HG03039 (cell line): ENCODE measurements at regions not wholly inside any gene's neighbourhood (a gene's known extent, or its start where the extent isn't known, plus 50 kb on each side); places are given as distances from the start of the nearest gene placed in this dataset.

Experiments used
- ATAC-seq: cut with Tn5 transposase; IDR thresholded peaks from one replicate; pipeline ENCODE4 v1.9.1; 2021; ENCODE audit warnings: mild to moderate bottlenecking, moderate library complexity; ENCODE audit not compliant: unreplicated experiment

GRCh38 chr2:126359494-126359893 is 296.5 kb upstream of the GYPC start:
- ATAC-seq, result peak; percentile 86

DNA sequence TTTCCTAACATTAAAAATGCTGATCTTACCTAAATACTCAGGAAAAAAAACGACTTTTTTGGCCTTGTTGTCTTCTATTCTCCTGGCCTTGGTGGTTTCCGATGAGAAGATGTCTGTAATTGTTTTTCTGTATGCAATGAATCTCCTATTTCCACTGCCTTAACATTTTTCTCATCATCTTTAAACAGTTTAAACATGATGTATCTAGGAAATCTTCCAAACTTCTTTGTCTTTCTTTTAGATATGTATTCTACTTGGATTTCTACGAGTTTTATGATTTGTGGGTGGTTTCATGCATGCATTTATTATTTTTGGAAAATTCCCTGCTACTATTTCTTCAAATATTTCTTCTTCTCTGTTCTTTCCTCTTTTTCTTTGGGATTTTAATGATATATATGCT is 288.6 kb upstream of the GYPC start:
- ATAC-seq, result no peak

- no peak for ATAC-seq
Measured at GRCh38 chr2:126368758-126369157, 287.2 kb upstream of the GYPC start.

- ATAC-seq, result no peak
Measured at GRCh38 chr2:126370201-126370600, 285.8 kb upstream of the GYPC start.

- no peak for ATAC-seq
Measured at GRCh38 chr2:126372406-126372805, 283.6 kb upstream of the GYPC start.

GRCh38 chr2:126378176-126378575 is 277.8 kb upstream of the GYPC start:
- no peak for ATAC-seq

- ATAC-seq, result no peak
Measured at GRCh38 chr2:126381091-126381490, 274.9 kb upstream of the GYPC start.

DNA sequence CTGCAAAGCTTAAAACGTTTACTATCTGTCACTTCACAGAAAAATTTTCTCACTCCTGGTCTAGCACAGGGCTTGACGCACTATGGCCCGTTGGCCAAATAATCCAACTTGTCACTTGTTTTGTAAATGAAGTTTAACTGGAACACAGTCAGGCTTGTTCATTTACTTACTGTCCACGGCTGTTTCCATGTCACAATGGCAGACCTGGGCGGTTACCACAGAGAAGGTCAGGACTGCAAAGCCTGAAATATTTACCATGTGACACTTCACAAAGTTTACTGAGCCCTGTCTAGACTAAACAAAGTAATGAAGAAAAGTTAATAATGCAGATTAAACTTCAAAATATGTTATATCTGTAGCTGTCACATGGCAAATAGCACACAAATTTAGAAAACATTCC is 273.0 kb upstream of the GYPC start:
- ATAC-seq, result no peak

GRCh38 chr2:126383800-126384199 is 272.2 kb upstream of the GYPC start:
- ATAC-seq, result no peak

DNA sequence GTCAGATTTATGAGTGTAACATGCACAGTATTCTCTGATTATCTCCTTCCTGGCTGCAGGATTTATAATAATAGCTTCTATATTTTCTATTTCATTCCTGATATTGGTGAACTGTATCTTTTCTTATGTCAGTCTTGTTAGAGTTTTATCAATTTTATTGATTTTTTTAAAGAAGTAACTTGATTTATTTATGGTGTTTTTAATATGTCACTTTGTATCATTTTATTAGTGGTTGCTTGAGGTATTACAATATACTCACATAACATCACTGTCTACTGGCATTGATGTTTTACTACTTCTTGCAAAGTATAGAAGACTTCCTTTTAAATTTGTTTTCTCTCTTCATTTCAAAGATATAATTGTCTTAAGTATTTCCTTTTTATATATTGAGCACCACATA is 270.5 kb upstream of the GYPC start:
- no peak for ATAC-seq

DNA sequence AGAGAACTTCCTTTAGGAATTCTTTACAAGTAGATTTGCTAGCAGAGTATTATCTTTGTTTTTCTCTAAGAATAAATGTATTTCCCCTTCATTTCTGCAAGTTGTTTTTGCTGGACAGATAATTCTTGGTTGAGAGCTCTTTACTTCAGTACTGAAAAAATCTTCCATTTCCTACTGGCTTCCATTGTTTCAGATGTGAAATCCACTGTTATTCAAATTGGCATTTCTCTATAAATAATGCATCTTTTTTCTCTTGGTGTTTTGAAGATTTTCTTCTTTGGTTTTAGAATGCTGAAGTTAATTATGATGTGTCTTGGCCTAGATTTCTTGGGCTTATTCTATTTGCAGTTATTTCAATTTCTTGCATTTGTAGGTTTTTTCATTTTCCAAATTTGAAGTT is 270.0 kb upstream of the GYPC start:
- ATAC-seq, result no peak

GRCh38 chr2:126389446-126389845 is 266.5 kb upstream of the GYPC start:
- ATAC-seq, result no peak

DNA sequence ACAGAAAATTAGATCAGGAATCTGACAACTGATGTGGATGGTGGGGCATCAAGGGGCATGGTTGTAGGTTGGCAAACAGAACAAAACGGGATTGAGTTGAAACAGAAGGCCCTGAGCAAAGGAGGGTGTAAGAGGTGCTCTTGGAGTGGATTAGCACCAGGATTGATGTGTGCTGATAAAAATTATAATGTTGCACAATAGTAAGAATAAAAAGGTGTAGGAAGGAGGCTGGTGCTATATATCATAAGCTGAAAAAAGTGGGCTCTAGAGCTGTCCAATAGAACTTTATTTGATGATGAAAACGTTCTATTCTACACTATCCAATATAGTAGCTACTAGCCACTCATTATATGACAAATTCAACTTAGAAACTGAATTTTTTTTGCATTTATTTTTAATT is 263.1 kb upstream of the GYPC start:
- no peak for ATAC-seq

DNA sequence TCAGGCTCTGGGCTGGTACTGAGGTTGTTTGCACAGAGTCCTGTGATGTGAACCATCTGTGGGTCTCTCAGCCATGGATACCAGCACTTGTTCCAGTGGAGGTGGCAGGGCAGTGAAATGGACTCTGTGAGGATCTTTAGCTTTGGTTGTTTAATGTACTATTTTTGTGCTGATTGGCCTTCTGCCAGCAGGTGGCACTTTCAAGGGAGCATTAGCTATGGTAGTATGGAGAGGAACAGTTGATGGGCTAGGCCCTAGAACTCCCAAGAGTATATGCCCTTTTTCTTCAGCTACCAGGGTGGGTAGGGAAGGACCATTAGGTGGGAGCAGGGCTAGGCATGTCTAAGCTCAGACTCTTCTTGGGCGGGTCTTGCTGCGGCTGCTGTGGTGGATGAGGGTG is 257.0 kb upstream of the GYPC start:
- no peak for ATAC-seq

GRCh38 chr2:126403039-126403628 is 252.8 kb upstream of the GYPC start:
- no peak for ATAC-seq

GRCh38 chr2:126406267-126406666 is 249.7 kb upstream of the GYPC start:
- ATAC-seq, result no peak

- no peak for ATAC-seq
Measured at GRCh38 chr2:126408671-126409070, 247.3 kb upstream of the GYPC start.

DNA sequence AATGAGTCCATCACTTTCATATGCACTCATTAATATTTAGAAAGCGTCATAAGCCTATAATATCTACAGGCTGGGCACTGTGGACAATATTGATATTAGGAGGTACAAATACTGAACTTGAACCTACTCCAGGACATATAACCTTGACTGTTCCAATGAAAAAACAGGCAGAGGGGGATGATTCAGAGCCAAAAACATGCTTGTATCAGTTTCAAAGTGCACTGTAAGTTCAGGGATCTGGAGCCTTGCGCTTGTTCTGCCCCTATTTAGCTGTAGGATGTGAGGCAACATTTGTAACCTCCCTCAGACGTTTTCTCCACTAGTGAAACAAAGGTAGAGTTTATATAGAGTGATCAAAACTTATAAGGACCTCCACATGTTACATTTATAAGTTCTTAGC is 246.1 kb upstream of the GYPC start:
- ATAC-seq, result no peak

GRCh38 chr2:126413079-126413478 is 242.9 kb upstream of the GYPC start:
- no peak for ATAC-seq

DNA sequence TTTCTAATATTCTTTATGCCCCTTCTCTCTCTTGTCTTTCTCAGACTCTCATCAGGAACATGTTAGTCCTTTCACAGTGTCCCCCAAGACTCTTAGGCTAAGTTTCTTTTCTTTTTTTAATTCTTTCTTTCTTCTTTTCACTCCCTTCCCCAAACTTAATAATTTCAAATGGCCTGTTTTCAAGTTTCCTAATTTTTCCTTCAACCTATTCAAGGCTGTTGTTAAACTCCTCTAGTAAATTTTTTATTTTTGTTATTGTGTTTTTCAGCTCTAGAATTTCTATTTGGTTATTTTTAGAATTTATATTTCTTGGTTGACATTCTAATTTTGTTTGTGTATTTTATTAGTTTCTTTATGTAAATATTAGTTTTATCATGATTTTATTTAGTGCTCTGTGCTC is 236.6 kb upstream of the GYPC start:
- ATAC-seq, result no peak

DNA sequence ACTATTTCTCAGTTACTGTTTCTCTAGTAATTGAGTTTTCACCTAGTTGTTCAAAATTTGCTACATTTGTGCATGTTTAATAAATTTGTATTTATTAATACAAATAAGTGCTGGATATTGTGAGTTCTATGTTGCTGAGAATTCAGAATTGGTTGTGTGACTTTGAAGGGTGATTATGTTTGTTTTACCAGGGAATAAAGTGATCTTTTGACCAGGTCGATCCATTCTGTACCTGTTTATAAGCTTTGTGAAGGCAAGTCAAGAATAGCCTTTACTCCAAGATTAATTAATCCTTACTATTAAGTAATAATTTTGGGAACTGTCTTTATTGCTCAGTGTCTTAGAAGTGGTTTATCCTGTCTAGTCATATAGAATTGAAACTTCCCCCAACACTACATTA is 230.0 kb upstream of the GYPC start:
- ATAC-seq, result no peak

GRCh38 chr2:126429103-126429502 is 226.9 kb upstream of the GYPC start:
- no peak for ATAC-seq

GRCh38 chr2:126431136-126431535 is 224.8 kb upstream of the GYPC start:
- no peak for ATAC-seq

- ATAC-seq, result no peak
Measured at GRCh38 chr2:126436411-126436810, 219.5 kb upstream of the GYPC start.
